Keratinocyte (primary cell): ENCODE measurements at regions not wholly inside any gene's neighbourhood (a gene's known extent, or its start where the extent isn't known, plus 50 kb on each side); places are given as distances from the start of the nearest gene placed in this dataset.

Experiments used
- DNase-seq: peaks from one replicate; pipeline ENCODE4 v3.0.0-alpha.2; 2011; ENCODE audit warnings: low read depth, missing footprints, low spot score
- FAIRE-seq: peaks from 2 replicates; lab custom pipeline; 2011; peaks lifted over from hg19 to GRCh38; lab: Jason Lieb, UNC
- H2AFZ ChIP-seq: 2 replicates; pipeline ENCODE4 v1.6.0; 2012; ENCODE audit warnings: low read length, control low read depth, inconsistent platforms; ENCODE audit not compliant: control insufficient read depth
- H3K27ac ChIP-seq: 2 replicates; pipeline ENCODE4 v1.5.1; 2011; ENCODE audit warnings: low read length; ENCODE audit not compliant: control insufficient read depth, insufficient read depth
- H3K27me3 ChIP-seq: 3 replicates; pipeline ENCODE4 v1.6.0; 2011; ENCODE audit warnings: low read length; ENCODE audit not compliant: control insufficient read depth, insufficient read depth; ENCODE audit errors: extremely low read depth
- H3K36me3 ChIP-seq, 2 experiments: 2 replicates in 1 of 2; 3 replicates in 1 of 2; pipeline ENCODE4 v1.5.1; 2011; ENCODE audit warnings: low read length in 2 of 2, mild to moderate bottlenecking in 1 of 2; ENCODE audit not compliant: control insufficient read depth in 2 of 2, insufficient read depth in 2 of 2; ENCODE audit errors: extremely low read depth in 1 of 2
- H3K4me1 ChIP-seq: 3 replicates; pipeline ENCODE4 v1.5.1; 2011; ENCODE audit warnings: low read length; ENCODE audit not compliant: control insufficient read depth, insufficient read depth; ENCODE audit errors: extremely low read depth
- H3K4me2 ChIP-seq: 3 replicates; pipeline ENCODE4 v1.6.0; 2011; ENCODE audit warnings: low read depth, low read length; ENCODE audit not compliant: control insufficient read depth, insufficient read depth; ENCODE audit errors: extremely low read depth
- H3K4me3 ChIP-seq, 3 experiments: fragments of 200-600 bp in 1 of 3; sonication (generic) in 1 of 3; 2 replicates in 2 of 3; 3 replicates in 1 of 3; pipeline ENCODE4 v1.5.1; 2011 to 2016; ENCODE audit warnings: low read length in 3 of 3, mild to moderate bottlenecking in 3 of 3, control low read depth in 2 of 3, inconsistent platforms in 1 of 3, low read depth in 1 of 3, mixed read lengths in 1 of 3, mixed run types in 1 of 3, moderate library complexity in 1 of 3; ENCODE audit not compliant: control insufficient read depth in 2 of 3, insufficient read depth in 2 of 3; ENCODE audit errors: extremely low read depth in 1 of 3
- H3K79me2 ChIP-seq: 2 replicates; pipeline ENCODE4 v1.6.0; 2012; ENCODE audit warnings: low read length; ENCODE audit not compliant: control insufficient read depth, insufficient read depth
- H3K9ac ChIP-seq: 3 replicates; pipeline ENCODE4 v1.6.0; 2011; ENCODE audit warnings: low read length; ENCODE audit not compliant: control insufficient read depth, insufficient read depth; ENCODE audit errors: extremely low read depth
- H3K9me1 ChIP-seq: 3 replicates; pipeline ENCODE4 v1.6.0; 2011; ENCODE audit warnings: low read length; ENCODE audit not compliant: control insufficient read depth, insufficient read depth; ENCODE audit errors: extremely low read depth
- H3K9me3 ChIP-seq: 2 replicates; pipeline ENCODE4 v1.5.1; 2012; ENCODE audit warnings: low read depth, low read length; ENCODE audit not compliant: control insufficient read depth
- H4K20me1 ChIP-seq: 3 replicates; pipeline ENCODE4 v1.6.0; 2011; ENCODE audit warnings: low read length; ENCODE audit not compliant: control insufficient read depth, insufficient read depth; ENCODE audit errors: extremely low read depth
- CTCF ChIP-seq, 3 experiments: IDR thresholded peaks in 1 of 3; conservative IDR thresholded peaks in 1 of 3; optimal IDR thresholded peaks in 1 of 3; 2 replicates in 2 of 3; 3 replicates in 1 of 3; pipeline versions ENCODE3 to v1.5.1; 2011; ENCODE audit warnings: low read length in 3 of 3, mild to moderate bottlenecking in 3 of 3, moderate library complexity in 2 of 3, control low read depth in 1 of 3, inconsistent platforms in 1 of 3; ENCODE audit not compliant: insufficient read depth in 2 of 3; ENCODE audit errors: extremely low read depth in 1 of 3
- EZH2 ChIP-seq: IDR thresholded peaks from one replicate; pipeline ENCODE4 v1.6.1; 2012; ENCODE audit warnings: inconsistent platforms, mild to moderate bottlenecking, low read length, moderate library complexity
- dilution Hi-C: fragments of 300-500 bp; cut with MboI; formaldehyde crosslinking; loops from one replicate; pipeline ENCODE4 v1.7.0; 2020; ENCODE audit warnings: low sequenced_read_pairs; ENCODE audit not compliant: extremely low pct_ligation_motif_present

GRCh38 chr4:163649557-163650091 is 155.1 kb downstream of the TMA16 start:
- Histone ChIP-seq H3K9me3 (no peaks in the 10 kb centered on the region), H3K36me3 (no peaks in the 10 kb centered on the region), H3K27me3 (no peaks in the 10 kb centered on the region), H3K9me1 (no peaks in the 10 kb centered on the region), H4K20me1 (no peaks in the 10 kb centered on the region), H3K4me2 (no peak overlapping the region), H2AFZ (no peak overlapping the region), H3K27ac (no peak overlapping the region), H3K9ac (no peak overlapping the region), H3K4me3 (no peak overlapping the region), H3K4me1 (no peaks in the 10 kb centered on the region), H3K79me2 (no peaks in the 10 kb centered on the region)
- dilution Hi-C loops: no loop called here
- FAIRE-seq (no peak), DNase-seq (no peak)
- TF ChIP-seq EZH2 (no peak), CTCF (optimal IDR thresholded peaks at IDR 0.05 in 1 of 3, IDR thresholded peaks at IDR 0.05 in 1 of 3, conservative IDR thresholded peaks at IDR 0.05 in 1 of 3; ENCODE audit: extremely low read depth in 1 of 3, insufficient read depth in 2 of 3, low read length in 3 of 3) (no peak)

GRCh38 chr4:163651761-163652160 is 157.3 kb downstream of the TMA16 start:
- Histone ChIP-seq H3K9ac (no peak overlapping the region), H3K9me1 (no peaks in the 10 kb centered on the region), H2AFZ (no peak overlapping the region), H3K9me3 (no peaks in the 10 kb centered on the region), H3K79me2 (no peaks in the 10 kb centered on the region), H4K20me1 (no peaks in the 10 kb centered on the region), H3K27ac (no peak overlapping the region), H3K36me3 (no peaks in the 10 kb centered on the region), H3K4me2 (no peak overlapping the region), H3K27me3 (no peaks in the 10 kb centered on the region), H3K4me1 (no peaks in the 10 kb centered on the region), H3K4me3 (no peak overlapping the region)
- DNase-seq (no peak), FAIRE-seq (no peak)
- dilution Hi-C loops: no loop called here
- TF ChIP-seq EZH2 (no peak), CTCF (optimal IDR thresholded peaks at IDR 0.05 in 1 of 3, IDR thresholded peaks at IDR 0.05 in 1 of 3, conservative IDR thresholded peaks at IDR 0.05 in 1 of 3; ENCODE audit: extremely low read depth in 1 of 3, insufficient read depth in 2 of 3, low read length in 3 of 3) (no peak)
